Activated T-cell treated with anti-CD3 and anti-CD28 coated beads, Interleukin-2, amount 50 U/mL, for 1 hour (primary cell): ENCODE measurements at regions not wholly inside any gene's neighbourhood (a gene's known extent, or its start where the extent isn't known, plus 50 kb on each side); places are given as distances from the start of the nearest gene placed in this dataset.

Experiments used
- DNase-seq: peaks from one replicate; pipeline ENCODE4 v3.0.0-alpha.2; 2020

- DNase-seq = no peak
Observed at GRCh38 chr1:222283147-222283768, 264.6 kb downstream of the HHIPL2 start.

- no peak for DNase-seq
Observed at GRCh38 chr1:222279591-222279990, 268.3 kb downstream of the HHIPL2 start.

GRCh38 chr1:222278501-222278900 lies 269.4 kb downstream of the HHIPL2 start:
- DNase-seq = no peak

- DNase-seq = no peak
Observed at GRCh38 chr1:222275729-222276465, 272.0 kb downstream of the HHIPL2 start.

GRCh38 chr1:222275001-222275728 lies 272.7 kb downstream of the HHIPL2 start:
- no peak for DNase-seq

- DNase-seq = no peak
Observed at GRCh38 chr1:222266223-222267196, 281.4 kb downstream of the HHIPL2 start.

- DNase-seq = no peak
Observed at GRCh38 chr1:222263791-222264190, 284.1 kb downstream of the HHIPL2 start.

GRCh38 chr1:222257027-222257426 lies 290.9 kb downstream of the HHIPL2 start:
- DNase-seq = no peak

- no peak for DNase-seq
Observed at GRCh38 chr1:222256058-222256457, 291.8 kb downstream of the HHIPL2 start.

- DNase-seq = no peak
Observed at GRCh38 chr1:222252788-222253187, 295.1 kb downstream of the HHIPL2 start.

GRCh38 chr1:222251847-222252246 lies 296.1 kb downstream of the HHIPL2 start:
- DNase-seq = no peak

- no peak for DNase-seq
Observed at GRCh38 chr1:222250376-222250775, 297.5 kb downstream of the HHIPL2 start.

- DNase-seq = no peak
Observed at GRCh38 chr1:222247811-222248310, 300.0 kb downstream of the HHIPL2 start.

- DNase-seq = no peak
Observed at GRCh38 chr1:222247081-222247480, 300.8 kb downstream of the HHIPL2 start.

- no peak for DNase-seq
Observed at GRCh38 chr1:222243902-222244301, 304.0 kb downstream of the HHIPL2 start.

GRCh38 chr1:222242492-222242891 lies 305.4 kb downstream of the HHIPL2 start:
- DNase-seq = no peak

- no peak for DNase-seq
Observed at GRCh38 chr1:222241410-222241809, 306.5 kb downstream of the HHIPL2 start.

- DNase-seq = no peak
Observed at GRCh38 chr1:222240536-222241181, 307.2 kb downstream of the HHIPL2 start.

GRCh38 chr1:222239130-222239529 lies 308.8 kb downstream of the HHIPL2 start:
- no peak for DNase-seq

GRCh38 chr1:222234351-222234750 lies 313.6 kb downstream of the HHIPL2 start:
- no peak for DNase-seq

- DNase-seq = no peak
Observed at GRCh38 chr1:222233444-222234158, 314.3 kb downstream of the HHIPL2 start.
